ENCODE measurements at regions not wholly inside any gene's neighbourhood (a gene's known extent, or its start where the extent isn't known, plus 50 kb on each side); places are given as distances from the start of the nearest gene placed in this dataset.

DNA sequence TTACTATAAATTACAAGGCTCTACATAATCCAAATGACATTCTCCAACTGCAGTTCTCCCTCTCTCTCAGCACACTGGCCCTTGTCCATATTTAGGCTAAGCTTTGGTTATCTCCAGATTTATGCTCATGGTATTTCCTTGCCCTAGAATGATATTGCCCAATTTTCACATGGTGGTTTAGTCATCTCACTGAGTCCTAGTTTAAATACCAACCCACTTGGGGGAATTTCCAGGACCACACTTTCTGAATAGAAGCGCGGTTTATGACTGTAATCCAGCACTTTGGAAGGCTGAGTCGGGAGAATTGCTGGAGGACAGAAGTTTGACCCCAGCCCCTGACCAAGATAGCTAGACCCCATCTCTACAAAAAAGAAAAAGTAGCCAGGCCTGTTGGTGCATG, 280.1 kb upstream of the MON1B start:
- 98% methylated on average over 3 of the region's 3 CpGs for WGBS
- no peaks in the 10 kb centered on the region for H3K9me3 ChIP-seq (ENCODE audit: control insufficient read depth, low read length)
- no peaks in the 10 kb centered on the region for H3K4me1 ChIP-seq (ENCODE audit: control insufficient read depth, insufficient read depth, low read length)
- ATAC-seq (no peak), DNase-seq (no peak)
- intact Hi-C loops (cut with DNase I): no loop called here
- H3K27me3 ChIP-seq (ENCODE audit: control insufficient read depth, insufficient read depth): no peaks in the 10 kb centered on the region
- no peak overlapping the region for H3K4me3 ChIP-seq (ENCODE audit: low read length)
- H3K27ac ChIP-seq (ENCODE audit: low read length): no peak overlapping the region

DNA sequence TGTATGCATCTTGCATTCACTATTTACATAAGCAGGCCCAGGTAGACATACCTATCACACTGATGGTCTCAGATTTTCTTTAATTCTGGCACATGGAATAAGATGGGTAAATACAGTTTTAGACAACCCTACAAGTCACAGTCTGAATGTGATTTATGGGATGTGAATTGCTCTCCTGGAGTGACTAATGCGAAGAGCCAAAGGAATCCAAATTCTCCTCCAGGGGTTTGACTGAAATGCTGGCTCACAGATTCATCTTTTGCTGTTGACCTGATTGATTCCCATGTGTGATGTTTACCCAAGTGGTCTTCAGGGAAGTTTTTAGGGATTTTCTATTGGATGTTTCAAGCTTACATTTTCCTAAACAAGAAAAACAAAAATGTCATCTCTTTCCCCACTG, 277.9 kb upstream of the MON1B start:
- Histone ChIP-seq H3K9me3 (ENCODE audit: control insufficient read depth, low read length) (no peaks in the 10 kb centered on the region), H3K27me3 (ENCODE audit: control insufficient read depth, insufficient read depth) (no peaks in the 10 kb centered on the region), H3K27ac (ENCODE audit: low read length) (no peak overlapping the region), H3K4me3 (ENCODE audit: low read length) (no peak overlapping the region), H3K4me1 (ENCODE audit: control insufficient read depth, insufficient read depth, low read length) (no peaks in the 10 kb centered on the region)
- DNase-seq (no peak), ATAC-seq (no peak)
- intact Hi-C loops (cut with DNase I): no loop called here
- 88% methylated on average over 1 of the region's 1 CpG for WGBS

GRCh38 chr16:76926042-76926441, 264.9 kb upstream of the MON1B start:
- Histone ChIP-seq H3K4me3 (ENCODE audit: low read length) (no peak overlapping the region), H3K27ac (ENCODE audit: low read length) (no peak overlapping the region), H3K4me1 (ENCODE audit: control insufficient read depth, insufficient read depth, low read length) (no peaks in the 10 kb centered on the region), H3K9me3 (ENCODE audit: control insufficient read depth, low read length) (no peaks in the 10 kb centered on the region), H3K27me3 (ENCODE audit: control insufficient read depth, insufficient read depth) (no peaks in the 10 kb centered on the region)
- intact Hi-C loops (cut with DNase I): no loop called here
- 65% methylated on average over 2 of the region's 2 CpGs for WGBS
- DNase-seq (no peak), ATAC-seq (no peak)

- peak; percentile 87 to 96 for ATAC-seq
- intact Hi-C loops (cut with DNase I): no loop called here
- Histone ChIP-seq H3K9me3 (ENCODE audit: control insufficient read depth, low read length) (no peaks in the 10 kb centered on the region), H3K4me1 (ENCODE audit: control insufficient read depth, insufficient read depth, low read length) (no peaks in the 10 kb centered on the region), H3K27me3 (ENCODE audit: control insufficient read depth, insufficient read depth) (no peaks in the 10 kb centered on the region), H3K27ac (ENCODE audit: low read length) (no peak overlapping the region), H3K4me3 (ENCODE audit: low read length) (no peak overlapping the region)
- peak in 1 of 3 donors; percentile 52 for DNase-seq
- 18% methylated on average over 1 of the region's 1 CpG for WGBS
These were observed 264.4 kb upstream of the MON1B start for GRCh38 chr16:76926595-76926994.

DNA sequence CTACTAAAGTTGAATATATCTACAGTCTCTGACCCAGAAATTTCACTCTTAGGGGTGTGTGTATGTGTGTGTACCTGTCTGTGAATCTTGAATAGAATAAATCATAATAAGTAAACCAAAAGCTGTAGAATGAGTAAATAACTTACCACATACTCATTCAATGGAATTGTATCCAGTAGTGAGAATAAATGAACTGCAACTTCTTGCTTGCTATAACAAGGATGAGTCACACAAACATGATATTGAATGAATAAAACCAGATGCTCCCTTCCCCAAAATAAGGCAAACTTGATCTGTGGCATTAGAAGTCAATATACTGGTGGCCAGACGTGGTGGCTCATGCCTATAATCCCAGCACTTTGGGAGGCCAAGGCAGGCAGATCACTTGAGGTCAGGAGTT, 259.8 kb upstream of the MON1B start:
- intact Hi-C loops (cut with DNase I): no loop called here

GRCh38 chr16:76932541-76933211, 258.3 kb upstream of the MON1B start:
- no peaks in the 10 kb centered on the region for H3K27me3 ChIP-seq (ENCODE audit: control insufficient read depth, insufficient read depth)
- no peak overlapping the region for H3K27ac ChIP-seq (ENCODE audit: low read length)
- intact Hi-C loops (cut with DNase I): no loop called here
- no peaks in the 10 kb centered on the region for H3K4me1 ChIP-seq (ENCODE audit: control insufficient read depth, insufficient read depth, low read length)
- DNase-seq (no peak), ATAC-seq (no peak)
- H3K9me3 ChIP-seq (ENCODE audit: control insufficient read depth, low read length): no peaks in the 10 kb centered on the region
- H3K4me3 ChIP-seq (ENCODE audit: low read length): no peak overlapping the region
- 79% methylated on average over 1 of the region's 1 CpG for WGBS

More for the DNA sequence above, 259.8 kb upstream of the MON1B start:
- Histone ChIP-seq H3K4me1 (ENCODE audit: control insufficient read depth, insufficient read depth, low read length) (no peaks in the 10 kb centered on the region), H3K4me3 (ENCODE audit: low read length) (no peak overlapping the region), H3K27me3 (ENCODE audit: control insufficient read depth, insufficient read depth) (no peaks in the 10 kb centered on the region), H3K9me3 (ENCODE audit: control insufficient read depth, low read length) (no peaks in the 10 kb centered on the region), H3K27ac (ENCODE audit: low read length) (no peak overlapping the region)
- ATAC-seq (no peak), DNase-seq (no peak)
- WGBS: 72% methylated on average over 1 of the region's 1 CpG

- intact Hi-C loops (cut with DNase I): no loop called here
- Histone ChIP-seq H3K4me1 (ENCODE audit: control insufficient read depth, insufficient read depth, low read length) (no peaks in the 10 kb centered on the region), H3K4me3 (ENCODE audit: low read length) (no peak overlapping the region), H3K9me3 (ENCODE audit: control insufficient read depth, low read length) (no peaks in the 10 kb centered on the region), H3K27ac (ENCODE audit: low read length) (no peak overlapping the region), H3K27me3 (ENCODE audit: control insufficient read depth, insufficient read depth) (no peaks in the 10 kb centered on the region)
- 70% methylated on average over 1 of the region's 1 CpG for WGBS
- no peak for ATAC-seq
- no peak for DNase-seq
These were observed 250.7 kb upstream of the MON1B start for GRCh38 chr16:76940251-76940650.

DNA sequence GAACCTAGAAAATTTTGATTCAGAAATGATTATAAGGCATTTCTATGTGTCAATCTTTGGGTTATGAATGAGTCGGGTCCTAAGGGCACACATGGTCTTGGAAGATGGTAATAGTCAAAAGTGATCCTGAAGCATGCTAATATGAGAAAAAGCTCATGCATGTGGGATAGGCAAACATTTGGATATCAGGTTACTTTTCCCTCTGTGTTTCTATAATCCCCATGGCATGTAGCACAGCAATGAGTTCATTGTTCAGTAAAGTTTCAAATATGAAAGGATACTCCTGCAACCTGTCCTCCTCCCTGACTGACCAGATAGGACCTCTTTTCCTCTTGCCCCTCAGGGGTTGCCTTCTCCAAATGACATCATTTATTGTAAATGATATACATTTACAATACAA, 249.9 kb upstream of the MON1B start:
- intact Hi-C loops (cut with DNase I): no loop called here
- no peak for ATAC-seq

DNA sequence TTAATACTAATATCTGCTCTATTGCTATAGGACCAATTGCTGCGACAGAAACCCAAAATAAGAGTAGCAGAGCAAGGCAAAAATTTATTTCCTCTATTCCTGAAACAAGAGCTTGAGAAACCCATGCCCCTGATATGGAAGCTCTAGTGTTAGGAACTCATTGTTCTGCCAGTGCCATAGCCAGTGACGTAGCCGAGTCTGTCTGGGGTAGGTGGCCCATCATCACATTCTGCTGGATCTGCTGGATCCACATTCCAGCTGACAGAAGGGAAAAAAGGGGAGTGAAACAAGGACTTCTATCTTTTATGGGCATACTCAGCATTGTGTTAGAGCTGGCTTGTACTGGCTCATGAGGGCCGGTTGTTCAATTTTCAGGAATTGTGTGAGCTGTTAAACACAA, 248.9 kb upstream of the MON1B start:
- Histone ChIP-seq H3K9me3 (ENCODE audit: control insufficient read depth, low read length) (no peaks in the 10 kb centered on the region), H3K27me3 (ENCODE audit: control insufficient read depth, insufficient read depth) (no peaks in the 10 kb centered on the region), H3K4me3 (ENCODE audit: low read length) (no peak overlapping the region), H3K4me1 (ENCODE audit: control insufficient read depth, insufficient read depth, low read length) (no peaks in the 10 kb centered on the region), H3K27ac (ENCODE audit: low read length) (no peak overlapping the region)
- ATAC-seq: peak; percentile 77 to 78
- intact Hi-C loops (cut with DNase I): no loop called here
- DNase-seq: peak in 2 of 3 donors; percentile 21 to 39
- 72% methylated on average over 4 of the region's 4 CpGs for WGBS

More for the DNA sequence above, 249.9 kb upstream of the MON1B start:
- Histone ChIP-seq H3K9me3 (ENCODE audit: control insufficient read depth, low read length) (no peaks in the 10 kb centered on the region), H3K27ac (ENCODE audit: low read length) (no peak overlapping the region), H3K4me3 (ENCODE audit: low read length) (no peak overlapping the region), H3K27me3 (ENCODE audit: control insufficient read depth, insufficient read depth) (no peaks in the 10 kb centered on the region), H3K4me1 (ENCODE audit: control insufficient read depth, insufficient read depth, low read length) (no peaks in the 10 kb centered on the region)
- DNase-seq: no peak
- 89% methylated on average over 1 of the region's 1 CpG for WGBS

GRCh38 chr16:76943921-76944320, 247.1 kb upstream of the MON1B start:
- intact Hi-C loops (cut with DNase I): no loop called here
- no peak overlapping the region for H3K4me3 ChIP-seq (ENCODE audit: low read length)
- no peaks in the 10 kb centered on the region for H3K4me1 ChIP-seq (ENCODE audit: control insufficient read depth, insufficient read depth, low read length)
- no peaks in the 10 kb centered on the region for H3K9me3 ChIP-seq (ENCODE audit: control insufficient read depth, low read length)
- no peaks in the 10 kb centered on the region for H3K27me3 ChIP-seq (ENCODE audit: control insufficient read depth, insufficient read depth)
- H3K27ac ChIP-seq (ENCODE audit: low read length): no peak overlapping the region
- WGBS: 26% methylated on average over 2 of the region's 2 CpGs
- ATAC-seq (no peak), DNase-seq (no peak)

DNA sequence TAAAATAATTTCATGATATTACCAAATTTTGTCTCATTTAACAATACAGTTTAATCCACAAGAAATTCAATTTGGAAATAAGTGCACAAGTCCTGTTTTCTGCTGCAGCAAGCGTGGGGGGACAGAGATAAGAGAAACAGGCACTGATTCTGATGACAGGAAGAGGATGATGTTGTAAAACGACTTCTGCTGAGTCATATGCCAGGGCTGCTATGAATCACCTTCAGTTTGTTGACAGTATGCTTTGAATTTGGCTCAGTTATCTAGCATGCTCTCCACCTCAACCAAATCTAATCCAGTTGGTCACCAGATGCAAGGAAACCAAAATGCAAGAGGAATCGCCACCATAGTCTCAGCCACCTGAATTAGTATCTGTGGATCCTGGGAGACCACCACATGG, 244.1 kb upstream of the MON1B start:
- ATAC-seq (peak; percentile 82 to 89), DNase-seq (no peak)
- no peak overlapping the region for H3K27ac ChIP-seq (ENCODE audit: low read length)
- WGBS: 14% methylated on average over 3 of the region's 3 CpGs
- no peak overlapping the region for H3K4me3 ChIP-seq (ENCODE audit: low read length)
- no peaks in the 10 kb centered on the region for H3K9me3 ChIP-seq (ENCODE audit: control insufficient read depth, low read length)
- H3K27me3 ChIP-seq (ENCODE audit: control insufficient read depth, insufficient read depth): no peaks in the 10 kb centered on the region
- intact Hi-C loops (cut with DNase I): no loop called here
- no peaks in the 10 kb centered on the region for H3K4me1 ChIP-seq (ENCODE audit: control insufficient read depth, insufficient read depth, low read length)

- no peak for ATAC-seq
- Histone ChIP-seq H3K27ac (ENCODE audit: low read length) (no peak overlapping the region), H3K4me1 (ENCODE audit: control insufficient read depth, insufficient read depth, low read length) (no peaks in the 10 kb centered on the region), H3K4me3 (ENCODE audit: low read length) (no peak overlapping the region), H3K9me3 (ENCODE audit: control insufficient read depth, low read length) (no peaks in the 10 kb centered on the region), H3K27me3 (ENCODE audit: control insufficient read depth, insufficient read depth) (no peaks in the 10 kb centered on the region)
- no peak for DNase-seq
- intact Hi-C loops (cut with DNase I): no loop called here
- 31% methylated on average over 4 of the region's 4 CpGs for WGBS
These were observed 243.2 kb upstream of the MON1B start for GRCh38 chr16:76947749-76948148.
